T-helper 17 cell (primary cell): ENCODE measurements at regions not wholly inside any gene's neighbourhood (a gene's known extent, or its start where the extent isn't known, plus 50 kb on each side); places are given as distances from the start of the nearest gene placed in this dataset.

Source experiments
- ATAC-seq: fragments of 150-1000 bp; cut with Tn5 transposase; 2 replicates; pipeline ENCODE4 v1.10.0; 2021; ENCODE audit warnings: mild to moderate bottlenecking, moderate library complexity
- DNase-seq, 3 donors: peaks; one replicate each; pipeline versions ENCODE4 v3.0.0 to v3.0.0-alpha.2; 2020 to 2021
- H3K9me3 ChIP-seq: one replicate; pipeline ENCODE4 v1.7.0; 2013; ENCODE audit warnings: low read length, mild to moderate bottlenecking; ENCODE audit not compliant: control insufficient read depth, poor library complexity, severe bottlenecking
- H3K27ac Mint-ChIP-seq: one replicate; pipeline ENCODE4 v1.8.0; 2022; ENCODE audit warnings: mild to moderate bottlenecking, moderate library complexity, mixed read lengths
- H3K27me3 Mint-ChIP-seq: one replicate; pipeline ENCODE4 v1.8.0; 2022; ENCODE audit warnings: mixed read lengths
- H3K36me3 Mint-ChIP-seq: one replicate; pipeline ENCODE4 v1.8.0; 2022; ENCODE audit warnings: low read depth, mixed read lengths
- H3K4me1 Mint-ChIP-seq: one replicate; pipeline ENCODE4 v1.8.0; 2022; ENCODE audit warnings: mild to moderate bottlenecking, mixed read lengths
- H3K4me3 Mint-ChIP-seq: one replicate; pipeline ENCODE4 v1.8.0; 2022; ENCODE audit warnings: mild to moderate bottlenecking, moderate library complexity, mixed read lengths

DNA sequence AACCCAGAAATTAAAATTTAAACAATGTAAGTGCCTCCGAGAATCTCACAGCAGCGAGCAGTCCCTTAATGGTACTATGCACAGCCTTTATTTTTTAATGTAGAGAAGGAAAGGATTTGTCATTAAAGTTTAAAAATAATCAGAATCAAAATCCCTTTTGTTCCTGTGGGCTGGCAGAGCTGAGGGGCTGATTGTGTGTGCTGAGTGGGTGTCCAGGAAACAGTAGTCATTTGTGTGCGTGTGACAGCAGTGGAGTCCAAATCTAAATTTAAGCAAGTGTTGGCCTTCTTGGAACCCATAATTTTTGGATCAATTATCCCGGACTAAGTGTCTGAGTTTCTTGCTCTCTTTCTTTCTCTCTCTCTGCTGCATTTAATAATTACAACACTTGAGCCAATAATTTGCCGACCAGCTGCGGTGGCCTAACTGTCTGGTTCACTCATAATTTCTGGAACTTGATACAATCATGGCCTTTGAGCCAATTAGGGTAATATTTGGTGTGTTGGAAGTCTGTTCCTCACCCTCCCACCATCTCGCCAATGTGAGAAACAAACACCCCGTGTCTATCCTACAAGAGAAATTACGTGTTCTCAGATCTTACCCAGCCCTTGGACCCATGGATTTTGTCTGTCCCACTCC lies 528.0 kb downstream of the SOX6 start:
- Mint-ChIP-seq H3K4me3 (no peak overlapping the region), H3K27me3 (peaks cover 11% of the 10 kb centered on the region), H3K36me3 (no peaks in the 10 kb centered on the region), H3K27ac (no peak overlapping the region), H3K4me1 (no peaks in the 10 kb centered on the region)
- H3K9me3 ChIP-seq, result no peaks in the 10 kb centered on the region
- DNase-seq, result no peak
- no peak for ATAC-seq

DNA sequence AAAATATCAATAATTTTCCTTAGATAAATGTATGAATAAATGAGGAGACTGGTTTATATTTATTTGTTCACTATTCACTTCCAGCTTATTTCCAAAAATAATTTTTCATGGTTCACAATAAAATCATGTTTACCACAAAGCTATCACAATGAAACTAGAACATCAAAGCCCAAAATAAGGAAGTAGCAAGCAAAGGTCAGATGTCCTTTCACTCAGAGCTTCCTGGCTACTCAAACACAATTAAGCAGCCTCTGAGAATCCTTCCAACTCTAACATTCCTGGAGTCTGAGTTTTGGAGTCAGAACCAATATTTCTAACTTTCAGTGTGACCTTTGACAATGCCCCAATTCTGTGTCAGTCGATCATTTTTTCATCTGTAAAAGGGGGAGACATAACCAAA lies 527.0 kb downstream of the SOX6 start:
- H3K9me3 ChIP-seq, result no peaks in the 10 kb centered on the region
- Mint-ChIP-seq H3K27ac (no peak overlapping the region), H3K36me3 (no peaks in the 10 kb centered on the region), H3K4me3 (no peak overlapping the region), H3K4me1 (no peaks in the 10 kb centered on the region), H3K27me3 (peaks cover 11% of the 10 kb centered on the region)
- DNase-seq (no peak), ATAC-seq (no peak)

DNA sequence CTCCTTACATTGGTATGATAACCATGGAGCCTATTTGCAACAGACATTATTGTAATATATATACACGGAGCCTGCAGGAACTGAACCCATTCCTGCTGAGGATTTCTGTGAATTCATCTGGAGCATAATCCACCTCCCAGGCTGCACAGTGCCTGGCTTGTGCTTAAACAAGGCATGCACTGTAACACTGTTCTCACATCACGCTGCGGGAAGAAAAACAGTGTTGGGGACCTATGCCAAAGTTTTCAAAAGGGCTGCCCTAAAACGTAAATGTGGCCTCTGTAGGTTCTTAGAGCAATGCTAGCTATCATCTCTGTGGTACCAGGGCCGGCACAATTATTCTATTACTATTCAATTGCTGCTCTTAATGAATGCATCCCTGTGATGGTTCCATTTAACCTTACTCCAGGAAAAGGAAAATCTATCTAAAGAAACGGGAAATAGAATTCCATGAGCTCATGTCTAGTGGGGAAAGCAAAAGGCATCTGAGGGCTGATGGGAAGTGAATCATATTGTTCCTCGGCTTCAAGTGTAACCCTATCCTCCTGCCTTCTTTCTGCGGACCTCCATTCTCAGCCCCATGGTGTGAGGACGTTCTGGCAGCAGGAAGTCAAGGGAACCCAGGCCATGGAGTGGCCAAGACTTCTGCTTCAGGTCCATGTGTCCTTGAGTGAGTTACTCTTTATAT lies 525.5 kb downstream of the SOX6 start:
- ATAC-seq (no peak), DNase-seq (no peak)
- no peaks in the 10 kb centered on the region for H3K36me3 Mint-ChIP-seq
- H3K27me3 Mint-ChIP-seq, result peaks cover 7% of the 10 kb centered on the region
- no peak overlapping the region for H3K27ac Mint-ChIP-seq
- H3K4me3 Mint-ChIP-seq, result no peak overlapping the region
- no peaks in the 10 kb centered on the region for H3K4me1 Mint-ChIP-seq
- no peaks in the 10 kb centered on the region for H3K9me3 ChIP-seq

DNA sequence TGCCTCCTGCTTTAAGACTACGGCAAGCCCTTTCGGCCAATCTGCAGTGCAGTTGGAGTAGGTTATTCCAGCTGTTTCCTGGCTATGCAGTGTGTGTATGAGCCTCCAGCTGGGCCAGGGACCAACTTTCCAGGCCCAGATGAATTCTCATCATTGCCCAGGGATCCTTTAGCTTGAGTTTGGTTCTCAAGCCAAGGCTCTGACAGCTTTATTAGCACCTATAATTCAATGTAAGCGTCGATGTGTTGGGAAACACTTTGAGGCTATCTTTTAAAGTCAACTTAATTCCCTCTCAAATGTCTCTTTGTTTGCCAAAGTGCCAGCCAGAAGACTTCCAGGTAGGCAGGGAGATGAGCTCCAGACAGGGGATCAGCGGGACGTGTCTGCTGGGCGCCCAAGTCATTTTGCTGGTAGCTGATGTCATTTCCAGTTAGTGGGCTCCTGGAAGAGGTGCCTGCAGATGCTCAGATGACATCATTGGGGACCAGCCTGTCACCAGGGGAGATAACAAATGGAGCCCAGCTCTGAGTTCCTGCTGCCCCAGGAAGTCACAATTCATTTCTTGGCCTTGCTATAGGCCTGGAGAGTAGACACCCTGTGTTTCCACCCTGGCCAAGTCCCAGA lies 520.4 kb downstream of the SOX6 start:
- Mint-ChIP-seq H3K4me3 (no peak overlapping the region), H3K27ac (no peak overlapping the region), H3K4me1 (no peaks in the 10 kb centered on the region), H3K36me3 (no peaks in the 10 kb centered on the region), H3K27me3 (peaks cover 8% of the 10 kb centered on the region)
- no peaks in the 10 kb centered on the region for H3K9me3 ChIP-seq
- ATAC-seq (no peak), DNase-seq (no peak)

DNA sequence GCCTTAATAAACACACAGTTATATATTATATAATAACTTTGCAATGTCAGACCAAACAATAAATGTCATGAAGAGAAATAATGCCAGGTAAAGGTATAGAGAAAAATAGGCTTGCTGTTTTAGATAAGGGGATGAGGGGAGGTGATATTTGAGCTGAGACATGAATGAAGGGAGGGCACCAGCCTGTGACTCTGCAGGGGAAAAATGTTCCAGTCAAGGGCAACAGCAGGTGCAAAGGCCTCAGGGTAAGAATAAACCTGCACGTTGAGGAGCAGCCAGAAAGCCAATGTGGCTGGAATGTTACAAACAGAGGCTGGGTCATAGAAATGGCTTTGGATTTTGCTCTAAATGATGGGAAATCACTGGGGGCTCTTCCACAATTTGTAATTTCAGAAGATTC lies 519.6 kb downstream of the SOX6 start:
- Mint-ChIP-seq H3K27me3 (peaks cover 14% of the 10 kb centered on the region), H3K4me3 (no peak overlapping the region), H3K36me3 (no peaks in the 10 kb centered on the region), H3K27ac (no peak overlapping the region), H3K4me1 (no peaks in the 10 kb centered on the region)
- no peaks in the 10 kb centered on the region for H3K9me3 ChIP-seq
- no peak for ATAC-seq
- no peak for DNase-seq

DNA sequence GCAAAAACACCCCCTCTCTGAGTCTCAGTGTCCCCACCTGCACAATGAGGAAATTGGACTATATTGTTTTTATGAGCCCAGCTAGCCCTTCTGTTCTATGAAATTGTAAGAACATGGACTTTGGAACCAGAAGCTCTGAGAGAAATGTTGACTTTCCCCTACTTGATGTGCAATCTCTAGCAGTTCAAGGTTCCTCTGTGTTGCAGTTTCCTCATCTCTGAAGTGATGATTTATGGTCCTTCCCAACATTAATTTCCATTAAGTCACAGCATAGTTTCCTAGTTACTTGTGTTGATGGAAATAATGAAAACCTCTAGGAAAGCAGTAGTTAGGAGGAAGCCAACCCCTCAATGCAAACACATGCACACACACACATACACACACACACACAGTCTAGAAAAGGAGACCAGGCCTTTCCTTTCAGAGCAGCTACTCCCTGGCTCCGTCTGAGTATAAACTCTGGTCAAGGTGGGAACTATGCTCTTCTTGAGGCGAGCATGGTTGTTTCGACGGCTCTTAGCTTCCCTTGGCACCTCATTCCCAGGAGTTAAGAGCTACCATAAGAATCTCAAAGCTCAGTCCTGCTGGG lies 518.4 kb downstream of the SOX6 start:
- H3K9me3 ChIP-seq, result no peaks in the 10 kb centered on the region
- ATAC-seq (no peak), DNase-seq (no peak)
- no peaks in the 10 kb centered on the region for H3K4me1 Mint-ChIP-seq
- peaks cover 18% of the 10 kb centered on the region for H3K27me3 Mint-ChIP-seq
- H3K36me3 Mint-ChIP-seq, result no peaks in the 10 kb centered on the region
- no peak overlapping the region for H3K27ac Mint-ChIP-seq
- no peak overlapping the region for H3K4me3 Mint-ChIP-seq

DNA sequence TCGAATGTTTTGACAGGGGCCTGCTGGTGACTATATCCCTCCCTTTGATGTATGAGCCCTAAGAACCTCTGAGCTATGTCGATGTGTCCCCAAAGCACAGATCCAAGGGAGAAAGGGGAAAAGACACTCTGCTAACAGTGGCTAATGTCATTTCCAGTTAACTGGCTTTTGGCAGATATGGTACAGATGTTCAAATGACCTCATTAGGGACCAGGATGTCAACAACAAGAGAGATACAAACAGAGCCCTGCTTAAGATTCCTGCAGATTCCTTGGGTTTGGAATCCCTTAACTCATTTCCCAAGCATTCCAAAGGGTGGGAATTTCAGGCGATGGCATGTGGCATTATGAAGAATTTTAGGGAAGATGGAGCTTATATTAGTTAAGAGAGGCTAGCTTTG lies 517.3 kb downstream of the SOX6 start:
- DNase-seq (no peak), ATAC-seq (no peak)
- H3K4me3 Mint-ChIP-seq, result no peak overlapping the region
- H3K27me3 Mint-ChIP-seq, result peaks cover 25% of the 10 kb centered on the region
- H3K27ac Mint-ChIP-seq, result no peak overlapping the region
- no peaks in the 10 kb centered on the region for H3K36me3 Mint-ChIP-seq
- no peaks in the 10 kb centered on the region for H3K4me1 Mint-ChIP-seq
- no peaks in the 10 kb centered on the region for H3K9me3 ChIP-seq

DNA sequence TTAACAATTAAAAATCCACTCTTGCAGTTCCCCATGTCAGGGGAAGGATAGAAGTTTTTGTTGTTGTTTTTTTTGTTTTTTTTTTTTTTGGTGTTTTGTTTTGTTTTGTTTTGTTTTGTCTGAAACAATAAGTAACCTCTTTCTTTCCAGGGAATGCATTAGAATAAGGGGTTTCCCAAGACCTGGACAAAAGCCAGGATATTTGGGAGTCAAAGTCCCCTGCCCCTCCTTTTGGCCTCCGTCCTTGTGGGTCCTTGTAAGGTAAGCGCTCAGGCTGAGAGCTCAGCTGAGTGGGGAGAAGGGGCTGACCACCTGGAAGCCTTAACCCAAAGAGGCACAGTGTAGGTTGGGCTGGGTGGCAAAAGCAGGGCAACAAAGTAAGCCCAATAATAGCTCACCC lies 515.4 kb downstream of the SOX6 start:
- no peaks in the 10 kb centered on the region for H3K9me3 ChIP-seq
- Mint-ChIP-seq H3K36me3 (no peaks in the 10 kb centered on the region), H3K27me3 (peaks cover 25% of the 10 kb centered on the region), H3K27ac (no peak overlapping the region), H3K4me1 (no peaks in the 10 kb centered on the region), H3K4me3 (no peak overlapping the region)
- DNase-seq (no peak), ATAC-seq (no peak)

DNA sequence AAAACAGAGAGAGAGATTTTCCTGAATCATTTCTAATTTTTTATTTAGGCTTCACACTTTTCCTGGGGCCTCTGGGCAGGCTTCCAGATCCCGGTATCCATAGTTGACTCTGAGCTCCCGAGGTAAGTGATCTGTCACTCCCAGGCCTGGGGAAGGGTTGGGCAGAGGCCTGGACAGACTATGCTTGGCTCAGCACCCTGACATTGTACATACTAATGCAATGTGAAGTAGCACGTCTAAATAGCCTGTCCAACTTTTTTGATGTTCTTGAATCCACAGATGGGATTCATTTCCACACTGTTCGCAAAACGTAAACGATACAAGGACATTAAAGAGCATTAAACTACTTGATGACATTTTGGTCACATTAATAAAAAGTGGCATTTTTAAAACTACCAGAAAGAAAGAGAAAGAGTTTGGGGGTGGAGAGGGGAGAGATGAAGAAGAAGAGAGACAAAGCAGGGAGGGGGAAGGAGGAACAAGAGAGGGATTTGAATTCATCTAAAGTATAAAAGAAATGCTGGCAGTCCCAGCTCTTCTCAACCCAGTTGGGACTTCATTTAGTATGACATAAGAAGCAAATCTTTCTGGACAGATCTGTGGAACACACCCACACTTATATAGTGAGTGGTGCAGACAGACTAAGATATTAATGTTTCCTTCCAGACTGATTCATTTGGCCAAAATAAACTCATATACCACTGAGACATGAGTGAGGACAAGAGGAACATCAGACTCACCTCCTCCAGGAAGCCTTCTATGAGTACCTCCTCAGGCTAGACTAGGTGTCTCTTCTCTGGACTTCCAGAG lies 514.2 kb downstream of the SOX6 start:
- Mint-ChIP-seq H3K27me3 (peaks cover 25% of the 10 kb centered on the region), H3K36me3 (no peaks in the 10 kb centered on the region), H3K4me1 (no peaks in the 10 kb centered on the region), H3K4me3 (no peak overlapping the region), H3K27ac (no peak overlapping the region)
- no peak for ATAC-seq
- DNase-seq, result no peak
- H3K9me3 ChIP-seq, result no peaks in the 10 kb centered on the region

DNA sequence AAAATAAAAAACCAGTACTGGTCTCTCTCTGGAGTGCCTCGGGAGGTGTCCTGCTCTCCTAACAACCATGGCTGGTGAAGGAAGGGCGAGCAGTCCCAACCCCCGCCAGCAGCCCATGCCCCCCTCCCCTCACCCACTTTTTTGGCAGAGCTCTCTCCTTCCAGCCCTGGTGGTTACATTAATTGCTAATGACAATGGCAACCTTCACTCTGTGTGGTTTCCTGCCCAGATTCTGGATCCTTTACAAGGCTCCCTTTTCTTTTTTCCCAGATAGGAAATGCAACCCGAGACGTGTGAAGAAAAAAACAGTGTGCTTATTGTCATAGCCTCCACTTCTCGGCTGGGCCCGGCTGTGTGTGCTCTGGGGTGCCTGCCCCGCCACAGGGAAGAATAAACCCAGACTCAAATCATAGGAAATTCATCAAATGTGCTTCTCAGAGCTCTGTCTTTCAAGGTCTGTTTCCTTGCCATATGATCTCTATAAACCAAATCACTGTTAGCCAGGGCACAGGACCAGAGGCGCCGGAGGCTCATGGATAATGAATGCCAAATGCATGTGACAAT lies 513.0 kb downstream of the SOX6 start:
- no peak overlapping the region for H3K4me3 Mint-ChIP-seq
- no peaks in the 10 kb centered on the region for H3K9me3 ChIP-seq
- H3K36me3 Mint-ChIP-seq, result no peaks in the 10 kb centered on the region
- no peaks in the 10 kb centered on the region for H3K4me1 Mint-ChIP-seq
- ATAC-seq, result no peak
- DNase-seq, result no peak
- H3K27me3 Mint-ChIP-seq, result peaks cover 25% of the 10 kb centered on the region
- no peak overlapping the region for H3K27ac Mint-ChIP-seq

DNA sequence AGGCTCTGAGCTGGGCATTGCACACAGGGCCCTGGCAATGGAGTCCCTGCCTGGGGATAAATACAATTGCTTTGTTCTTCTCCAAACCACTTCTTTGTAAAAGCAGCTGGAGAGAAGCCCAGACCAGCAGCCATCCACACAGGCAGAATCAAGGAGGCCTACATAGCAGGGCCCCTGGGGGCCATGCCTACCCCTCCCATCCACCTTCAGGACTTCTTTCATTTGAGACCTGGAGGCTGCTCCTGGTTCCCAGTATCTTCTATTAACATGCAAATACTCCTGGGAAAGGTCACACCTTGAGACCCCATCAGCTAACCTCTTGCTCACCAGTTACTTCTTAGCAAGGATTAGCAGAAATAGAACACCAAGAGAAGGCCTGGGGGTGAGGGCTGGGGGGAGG lies 511.1 kb downstream of the SOX6 start:
- Mint-ChIP-seq H3K27ac (no peak overlapping the region), H3K36me3 (no peaks in the 10 kb centered on the region), H3K4me1 (peaks cover 2% of the 10 kb centered on the region), H3K4me3 (no peak overlapping the region), H3K27me3 (peaks cover 22% of the 10 kb centered on the region)
- no peaks in the 10 kb centered on the region for H3K9me3 ChIP-seq
- no peak for ATAC-seq
- no peak for DNase-seq

DNA sequence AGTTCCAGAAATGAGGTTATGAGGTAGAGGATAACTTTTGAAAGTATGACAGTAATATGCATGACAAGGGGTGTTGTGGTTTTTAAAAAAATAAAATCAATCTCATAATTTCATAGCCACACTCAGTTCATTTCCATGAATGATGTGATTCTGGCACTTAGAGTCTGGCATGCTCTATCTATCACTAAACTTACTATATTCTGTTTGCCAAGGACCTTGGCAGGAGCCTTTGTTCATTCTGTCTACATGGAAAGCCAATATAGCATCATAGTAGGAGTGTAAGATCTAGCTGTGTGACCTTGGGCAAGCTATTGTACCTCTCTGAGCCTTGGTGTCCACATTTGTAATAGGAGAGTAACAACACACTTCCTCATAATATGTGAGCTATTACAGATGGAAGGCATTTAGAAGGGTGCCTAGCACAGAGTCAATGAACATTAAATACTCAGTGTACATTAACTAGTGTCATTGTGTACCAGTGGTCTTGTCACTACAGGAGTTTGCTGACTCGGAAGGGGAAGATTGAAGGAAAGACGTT lies 507.6 kb downstream of the SOX6 start:
- H3K36me3 Mint-ChIP-seq, result no peaks in the 10 kb centered on the region
- peaks cover 15% of the 10 kb centered on the region for H3K27me3 Mint-ChIP-seq
- no peak overlapping the region for H3K4me3 Mint-ChIP-seq
- no peaks in the 10 kb centered on the region for H3K9me3 ChIP-seq
- no peak for DNase-seq
- H3K4me1 Mint-ChIP-seq, result peaks cover 2% of the 10 kb centered on the region
- ATAC-seq, result no peak
- no peak overlapping the region for H3K27ac Mint-ChIP-seq

DNA sequence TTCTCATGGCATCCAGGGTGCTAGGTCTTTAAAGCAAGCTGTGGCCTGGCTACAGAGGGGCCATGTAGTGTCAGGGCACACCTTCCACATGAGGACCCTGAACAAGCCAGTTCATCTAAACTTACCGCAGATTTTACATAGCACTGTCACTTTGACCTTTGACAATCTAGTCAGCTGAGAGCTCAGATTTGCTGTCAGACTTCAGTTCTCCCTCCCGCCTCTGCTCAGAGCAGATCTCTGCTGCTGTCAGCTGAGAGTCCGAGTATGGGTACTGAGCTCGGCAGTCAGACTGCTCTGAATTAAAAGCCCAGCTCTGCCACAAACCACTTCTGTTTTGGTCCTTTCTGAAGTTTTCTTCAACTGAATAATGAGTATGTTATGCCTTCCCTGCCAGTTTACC lies 507.1 kb downstream of the SOX6 start:
- DNase-seq (no peak), ATAC-seq (no peak)
- Mint-ChIP-seq H3K27me3 (peaks cover 11% of the 10 kb centered on the region), H3K36me3 (no peaks in the 10 kb centered on the region), H3K27ac (no peak overlapping the region), H3K4me1 (peaks cover 2% of the 10 kb centered on the region), H3K4me3 (no peak overlapping the region)
- H3K9me3 ChIP-seq, result no peaks in the 10 kb centered on the region
